NCI-H1105 (cell line): ENCODE measurements at regions not wholly inside any gene's neighbourhood (a gene's known extent, or its start where the extent isn't known, plus 50 kb on each side); places are given as distances from the start of the nearest gene placed in this dataset.
"Not testable (repeated sequence)": the region's sequence is repeated elsewhere in the genome, so short reads cannot be mapped to it uniquely, and the experiment has no call there.

Source experiments
- DNase-seq: peaks from one replicate; lab custom pipeline; 2025; lab: John Stamatoyannopoulos, UW

DNA sequence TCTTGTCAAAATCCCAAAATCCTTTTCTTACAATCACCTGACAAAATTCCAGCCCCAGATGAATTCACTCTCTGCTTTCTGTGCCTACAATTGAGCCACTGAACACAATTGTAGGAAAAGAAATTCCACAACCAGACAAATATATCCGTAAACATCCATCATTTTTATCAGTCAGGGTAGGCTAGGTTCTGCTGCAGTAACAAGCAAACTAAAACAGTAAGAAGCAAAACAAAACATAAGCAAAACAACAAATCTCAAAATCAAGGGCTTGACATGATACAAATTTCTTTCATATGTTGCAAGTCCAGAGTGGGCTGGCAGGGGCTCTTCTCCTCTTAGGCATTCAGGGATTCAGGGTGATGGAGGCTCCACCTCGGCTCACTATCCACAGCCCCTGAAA is 114.2 kb upstream of the MAN2A1 start:
- no peak for DNase-seq

GRCh38 chr5:109574985-109575384 is 114.7 kb upstream of the MAN2A1 start:
- DNase-seq, result no peak

- DNase-seq, result no peak
Measured at GRCh38 chr5:109573766-109574165, 116.0 kb upstream of the MAN2A1 start.

DNA sequence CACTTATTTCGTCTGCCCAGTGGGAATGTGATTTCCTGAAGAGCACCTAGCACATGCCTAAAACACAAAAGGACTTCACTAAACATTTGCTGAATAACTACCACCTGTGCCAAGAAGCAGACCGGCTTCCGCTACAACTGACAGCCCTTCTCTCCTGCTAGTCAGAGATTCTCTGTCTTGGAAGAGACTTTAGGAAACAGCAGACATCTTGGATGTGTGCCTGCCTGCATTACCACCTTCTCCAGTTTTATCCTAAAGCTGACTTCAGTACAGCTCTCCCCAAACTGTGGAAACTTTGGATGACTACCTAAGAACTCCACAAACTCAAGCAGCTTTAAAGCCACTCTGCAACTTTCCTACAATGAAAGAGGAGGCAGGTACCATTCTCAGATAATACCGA is 116.5 kb upstream of the MAN2A1 start:
- DNase-seq, result no peak

DNA sequence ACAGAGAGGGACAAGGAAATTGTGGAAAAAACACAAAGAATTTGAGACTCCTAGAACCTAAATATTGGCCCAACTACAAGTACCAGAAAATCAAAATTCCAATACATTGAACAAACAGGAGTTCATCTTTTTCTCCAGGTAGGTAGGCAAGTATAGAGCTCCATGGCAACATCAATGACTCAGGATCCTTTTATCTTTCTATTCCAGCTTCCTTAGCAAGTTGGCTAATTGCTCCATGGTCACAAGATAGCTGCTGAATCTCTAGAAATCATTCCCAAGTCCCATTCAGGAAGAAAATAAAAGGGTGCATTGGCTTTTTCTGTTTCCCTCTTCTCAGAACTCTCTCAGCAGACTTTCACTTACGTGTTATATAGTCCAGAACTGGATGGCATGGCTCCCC is 117.9 kb upstream of the MAN2A1 start:
- DNase-seq, result no peak

GRCh38 chr5:109570362-109570874 is 119.3 kb upstream of the MAN2A1 start:
- no peak for DNase-seq

GRCh38 chr5:109567374-109568044 is 122.2 kb upstream of the MAN2A1 start:
- DNase-seq, result no peak

- no peak for DNase-seq
Measured at GRCh38 chr5:109566361-109566760, 123.4 kb upstream of the MAN2A1 start.

DNA sequence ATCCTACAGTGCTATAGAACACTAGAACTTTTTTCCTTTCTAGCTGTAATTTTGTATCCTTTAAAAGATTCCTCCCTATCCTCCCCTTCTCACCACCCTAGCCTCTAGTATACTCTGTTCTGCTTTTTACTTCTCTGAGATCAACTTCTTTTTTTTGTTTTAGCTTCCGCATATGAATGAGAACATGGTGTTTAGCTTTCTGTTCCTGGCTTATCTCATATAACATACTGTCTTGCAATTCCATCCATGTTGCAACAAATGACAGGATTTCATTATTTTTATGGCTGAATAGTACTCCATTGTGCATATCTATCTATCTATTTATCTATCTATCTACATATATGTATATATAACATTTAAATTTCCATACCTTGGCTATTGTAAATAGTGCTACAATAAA is 126.0 kb upstream of the MAN2A1 start:
- no peak for DNase-seq

DNA sequence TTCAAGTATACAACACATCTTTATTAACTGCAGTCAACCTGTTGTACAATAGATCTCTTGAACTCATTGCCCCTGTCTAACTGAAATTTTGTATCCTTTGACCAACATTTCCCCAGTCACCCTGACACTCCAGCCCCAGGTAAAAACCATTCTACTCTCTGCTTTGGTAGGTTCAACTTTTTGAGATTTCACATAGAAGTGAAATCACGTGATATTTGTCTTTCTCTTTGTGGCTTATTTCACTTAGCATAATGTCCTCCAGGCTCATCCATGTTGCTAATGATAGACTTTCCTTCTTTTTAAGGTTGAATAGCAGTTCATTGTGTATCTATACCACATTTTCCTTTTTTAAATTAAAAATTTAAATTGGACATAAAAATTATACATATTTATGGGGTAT is 126.5 kb upstream of the MAN2A1 start:
- DNase-seq, result no peak

GRCh38 chr5:109562441-109562840 is 127.3 kb upstream of the MAN2A1 start:
- no peak for DNase-seq

GRCh38 chr5:109561447-109561846 is 128.3 kb upstream of the MAN2A1 start:
- DNase-seq, result no peak

- DNase-seq, result no peak
Measured at GRCh38 chr5:109560554-109560953, 129.2 kb upstream of the MAN2A1 start.

- DNase-seq, result no peak
Measured at GRCh38 chr5:109558952-109559351, 130.8 kb upstream of the MAN2A1 start.

DNA sequence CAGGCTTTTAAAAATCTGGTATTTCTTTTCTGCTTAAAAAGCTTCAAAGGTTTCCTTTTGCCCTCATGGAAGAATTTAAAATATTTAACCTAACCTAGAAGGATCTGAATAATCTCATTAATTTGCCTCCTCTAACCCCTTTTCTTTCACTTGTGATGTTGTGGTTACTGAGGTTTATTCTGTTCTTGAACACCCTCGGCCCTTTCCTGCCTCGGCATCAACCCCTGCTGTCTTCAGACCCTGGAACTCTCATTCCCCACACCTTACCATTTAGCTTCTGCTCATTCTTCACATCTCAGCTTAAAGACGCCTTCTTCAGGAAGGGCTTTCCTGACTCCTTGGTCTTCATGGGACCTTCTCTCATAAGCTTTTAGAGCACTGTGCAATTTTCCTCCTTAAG is 131.4 kb upstream of the MAN2A1 start:
- DNase-seq, result no peak

DNA sequence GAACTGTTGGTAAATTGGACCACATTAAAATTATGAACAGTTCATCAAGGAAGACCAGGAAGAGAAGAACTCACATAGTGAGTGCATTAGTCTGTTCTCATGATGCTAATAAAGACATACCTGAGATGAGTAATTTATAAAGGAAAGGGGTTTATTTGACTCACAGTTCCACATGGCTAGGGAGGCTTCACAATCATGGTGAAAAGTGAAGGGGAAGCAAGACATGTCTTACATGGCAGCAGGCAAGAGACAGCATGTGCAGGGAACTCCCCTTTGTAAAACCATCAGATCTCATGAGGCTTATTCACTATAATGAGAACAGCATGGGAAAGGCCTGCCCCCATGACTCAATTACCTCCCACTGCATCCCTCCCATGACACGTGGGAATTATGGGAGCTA is 135.9 kb upstream of the MAN2A1 start:
- no peak for DNase-seq

DNA sequence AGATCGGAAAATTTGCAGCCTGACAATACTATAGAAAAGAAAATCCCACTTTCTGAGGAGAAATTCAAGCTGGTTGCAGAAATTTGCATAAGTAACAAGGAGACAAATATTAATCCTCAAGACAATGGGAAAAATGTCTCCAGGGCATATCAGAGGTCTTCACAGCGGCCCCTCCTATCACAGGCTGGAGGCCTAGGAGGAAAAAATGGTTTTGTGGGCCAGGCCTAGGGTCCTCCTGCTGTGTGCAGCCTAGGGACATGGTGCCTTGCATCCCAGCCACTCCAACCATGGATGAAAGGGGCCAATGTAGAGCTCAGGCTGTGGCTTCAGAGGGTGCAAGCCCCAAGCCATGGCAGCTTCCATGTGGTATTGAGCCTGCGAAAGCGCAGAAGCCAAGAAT is 138.5 kb upstream of the MAN2A1 start:
- not testable (repeated sequence) for DNase-seq

DNA sequence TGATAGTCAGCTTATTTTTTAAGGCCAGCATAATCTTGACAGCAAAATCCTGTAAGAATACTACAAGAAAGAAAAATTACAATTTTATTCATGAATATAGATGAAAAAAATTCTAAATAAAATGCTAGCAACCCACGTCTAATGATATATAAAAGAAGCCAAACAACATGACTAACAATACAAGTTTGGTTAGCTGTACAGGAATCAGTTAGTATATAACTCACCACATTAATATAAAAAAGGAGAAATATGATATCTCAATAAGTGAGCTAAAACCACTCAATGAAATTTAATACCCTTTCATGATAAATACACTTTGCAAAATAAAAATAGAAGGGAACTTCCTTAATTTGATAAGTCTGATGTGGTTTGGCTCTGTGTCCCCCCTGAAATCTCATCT is 139.7 kb upstream of the MAN2A1 start:
- no peak for DNase-seq

GRCh38 chr5:109546461-109546860 is 136.7 kb upstream of the PJA2 start:
- DNase-seq, result no peak

GRCh38 chr5:109544873-109545272 is 135.1 kb upstream of the PJA2 start:
- DNase-seq, result not testable (repeated sequence)

DNA sequence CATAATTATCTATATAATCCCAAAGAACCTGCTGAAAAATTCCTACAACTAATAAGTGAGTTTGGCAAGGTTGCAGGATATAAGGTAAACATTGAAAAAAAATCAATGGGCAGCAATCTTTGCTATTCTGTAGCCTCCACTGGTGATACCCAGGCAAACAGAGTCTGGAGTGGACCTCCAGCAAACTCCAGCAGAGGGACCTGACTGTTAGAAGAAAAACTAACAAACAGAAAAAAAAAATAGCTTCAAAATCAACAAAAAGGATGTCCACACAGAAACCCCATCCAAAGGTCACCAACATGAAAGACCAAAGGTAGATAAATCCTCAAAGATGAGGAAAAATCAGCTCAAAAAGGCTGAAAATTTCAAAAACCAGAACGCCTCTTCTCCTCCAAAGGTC is 128.9 kb upstream of the PJA2 start:
- DNase-seq, result not testable (repeated sequence)

DNA sequence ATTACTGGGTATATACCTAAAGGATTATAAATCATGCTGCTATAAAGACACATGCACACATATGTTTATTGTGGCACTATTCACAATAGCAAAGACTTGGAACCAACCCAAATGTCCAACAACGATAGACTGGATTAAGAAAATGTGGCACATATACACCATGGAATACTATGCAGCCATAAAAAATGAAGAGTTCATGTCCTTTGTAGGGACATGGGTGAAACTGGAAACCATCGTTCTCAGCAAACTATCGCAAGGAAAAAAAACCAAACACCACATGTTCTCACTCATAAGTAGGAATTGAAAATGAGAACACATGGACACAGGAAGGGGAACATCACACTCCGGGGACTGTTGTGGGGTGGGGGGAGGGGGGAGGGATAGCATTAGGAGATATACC is 125.3 kb upstream of the PJA2 start:
- not testable (repeated sequence) for DNase-seq

DNA sequence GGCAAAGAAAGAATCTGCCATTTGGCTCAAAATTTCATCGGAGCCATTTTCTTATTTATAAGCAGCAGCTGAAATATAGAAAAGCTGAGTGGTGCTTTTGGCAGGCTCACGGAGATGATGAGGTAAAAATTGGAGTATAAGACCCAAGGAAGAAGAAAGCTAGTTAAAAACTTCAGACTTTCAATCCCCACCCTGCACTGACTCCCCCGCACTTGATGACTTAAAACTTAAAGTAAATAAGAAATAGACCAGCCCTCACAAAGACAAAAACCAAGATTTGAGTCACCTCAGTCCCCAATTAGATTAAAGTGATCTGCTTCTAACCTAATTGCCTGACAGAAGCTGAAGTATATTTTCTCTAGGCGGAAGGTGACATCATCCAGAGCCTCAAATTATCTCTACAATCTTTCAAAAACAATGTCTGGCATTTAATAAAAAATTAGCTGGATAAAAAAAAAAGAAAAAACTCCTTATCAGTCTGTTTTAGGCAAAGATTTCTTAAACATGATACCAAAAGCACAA is 124.0 kb upstream of the PJA2 start:
- no peak for DNase-seq

DNA sequence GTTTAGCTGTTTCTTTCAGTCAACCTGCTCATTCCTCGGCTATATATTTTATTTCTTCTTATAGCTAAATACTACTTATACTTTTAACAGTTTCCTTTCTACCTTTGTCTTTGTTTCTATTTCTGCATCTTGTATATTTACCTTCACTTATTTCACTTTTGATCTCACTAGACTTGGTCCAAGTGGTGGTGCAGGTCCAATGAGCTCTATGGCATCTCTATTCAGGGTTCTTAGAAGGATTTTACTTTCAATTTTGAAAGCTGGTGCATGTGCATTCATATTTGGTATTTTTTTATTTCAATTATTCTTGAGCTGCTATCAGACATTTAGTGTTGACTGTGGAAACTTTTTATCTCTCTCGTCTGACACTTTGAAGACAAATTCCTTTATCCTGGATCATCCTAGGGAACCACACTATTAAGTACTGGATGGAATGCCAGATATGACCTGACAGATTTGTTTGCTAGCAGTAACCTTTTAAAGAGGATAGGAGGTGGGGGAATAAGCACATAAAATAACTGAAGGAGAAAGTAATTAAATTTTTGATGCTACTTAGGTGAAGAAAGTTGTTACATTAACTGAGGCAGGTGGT is 123.1 kb upstream of the PJA2 start:
- no peak for DNase-seq
